ENCODE measurements at regions not wholly inside any gene's neighbourhood (a gene's known extent, or its start where the extent isn't known, plus 50 kb on each side); places are given as distances from the start of the nearest gene placed in this dataset.

GRCh38 chr4:38585871-38586270 lies 78.1 kb upstream of the KLF3 start:
- no peaks in the 10 kb centered on the region for H3K36me3 ChIP-seq (replicated peaks in 1 of 2; ENCODE audit: insufficient read depth in 1 of 2, low read depth in 2 of 2)
- TF ChIP-seq CTCF (IDR thresholded peaks at IDR 0.05) (no peak), POLR2A (IDR thresholded peaks at IDR 0.05) (no peak)
- WGBS, 2 donors: 75 to 83% methylated on average over 1 of the region's 1 CpG
- H3K4me1 ChIP-seq: no peaks in the 10 kb centered on the region
- intact Hi-C loops (cut with DNase I): no loop called here
- H3K9me3 ChIP-seq: no peaks in the 10 kb centered on the region
- DNase-seq: no peak
- H3K27me3 ChIP-seq: no peaks in the 10 kb centered on the region
- H3K4me3 ChIP-seq: no peak overlapping the region
- ATAC-seq: no peak
- no peak overlapping the region for H3K27ac ChIP-seq

GRCh38 chr4:38587106-38587505 lies 76.9 kb upstream of the KLF3 start:
- intact Hi-C loops (cut with DNase I): no loop called here
- no peaks in the 10 kb centered on the region for H3K4me1 ChIP-seq
- no peaks in the 10 kb centered on the region for H3K9me3 ChIP-seq
- TF ChIP-seq CTCF (IDR thresholded peaks at IDR 0.05) (no peak), POLR2A (IDR thresholded peaks at IDR 0.05) (no peak)
- H3K36me3 ChIP-seq (replicated peaks in 1 of 2; ENCODE audit: insufficient read depth in 1 of 2, low read depth in 2 of 2): no peaks in the 10 kb centered on the region
- no peak for DNase-seq
- H3K4me3 ChIP-seq: no peak overlapping the region
- H3K27me3 ChIP-seq: no peaks in the 10 kb centered on the region
- H3K27ac ChIP-seq: no peak overlapping the region
- ATAC-seq: no peak

GRCh38 chr4:38590046-38590445 lies 74.0 kb upstream of the KLF3 start:
- Histone ChIP-seq H3K27ac (no peak overlapping the region), H3K9me3 (no peaks in the 10 kb centered on the region), H3K36me3 (replicated peaks in 1 of 2; ENCODE audit: insufficient read depth in 1 of 2, low read depth in 2 of 2) (no peaks in the 10 kb centered on the region), H3K4me1 (no peaks in the 10 kb centered on the region), H3K27me3 (no peaks in the 10 kb centered on the region), H3K4me3 (no peak overlapping the region)
- intact Hi-C loops (cut with DNase I): no loop called here
- DNase-seq: no peak
- 74 to 82% methylated on average over 4 of the region's 4 CpGs for WGBS, 2 donors
- ATAC-seq: no peak
- TF ChIP-seq POLR2A (IDR thresholded peaks at IDR 0.05): no peak
- no peak for TF ChIP-seq CTCF (IDR thresholded peaks at IDR 0.05)

GRCh38 chr4:38591617-38592337 lies 72.2 kb upstream of the KLF3 start:
- Histone ChIP-seq H3K4me3 (no peak overlapping the region), H3K27me3 (no peaks in the 10 kb centered on the region), H3K9me3 (no peaks in the 10 kb centered on the region), H3K27ac (no peak overlapping the region), H3K36me3 (replicated peaks in 1 of 2; ENCODE audit: insufficient read depth in 1 of 2, low read depth in 2 of 2) (no peaks in the 10 kb centered on the region), H3K4me1 (no peaks in the 10 kb centered on the region)
- no peak for ATAC-seq
- intact Hi-C loops (cut with DNase I): no loop called here
- no peak for DNase-seq
- WGBS, 2 donors: 73 to 76% methylated on average over 10 of the region's 10 CpGs
- TF ChIP-seq POLR2A (IDR thresholded peaks at IDR 0.05) (no peak), CTCF (IDR thresholded peaks at IDR 0.05) (no peak)

- no peak overlapping the region for H3K4me3 ChIP-seq
- ATAC-seq: no peak
- no peaks in the 10 kb centered on the region for H3K4me1 ChIP-seq
- 87 to 96% methylated on average over 3 of the region's 3 CpGs for WGBS, 2 donors
- no peaks in the 10 kb centered on the region for H3K9me3 ChIP-seq
- H3K36me3 ChIP-seq (replicated peaks in 1 of 2; ENCODE audit: insufficient read depth in 1 of 2, low read depth in 2 of 2): no peaks in the 10 kb centered on the region
- no peak overlapping the region for H3K27ac ChIP-seq
- intact Hi-C loops (cut with DNase I): no loop called here
- no peak for DNase-seq
- no peak for TF ChIP-seq POLR2A (IDR thresholded peaks at IDR 0.05)
- TF ChIP-seq CTCF (IDR thresholded peaks at IDR 0.05): no peak
- no peaks in the 10 kb centered on the region for H3K27me3 ChIP-seq
Observed at GRCh38 chr4:38598489-38598888, 65.5 kb upstream of the KLF3 start.
